Choroid plexus epithelial cell (primary cell): ENCODE measurements at regions not wholly inside any gene's neighbourhood (a gene's known extent, or its start where the extent isn't known, plus 50 kb on each side); places are given as distances from the start of the nearest gene placed in this dataset.
"Not testable (repeated sequence)": the region's sequence is repeated elsewhere in the genome, so short reads cannot be mapped to it uniquely, and the experiment has no call there.

ENCODE experiments used
- DNase-seq: peaks from one replicate; pipeline ENCODE4 v3.0.0-alpha.2; 2010; ENCODE audit warnings: low read depth
- H3K4me3 ChIP-seq: 2 replicates; pipeline ENCODE4 v1.5.1; 2011; ENCODE audit warnings: low read depth, mild to moderate bottlenecking, control low read depth, low read length, moderate library complexity
- TF ChIP-seq, protein P1 (sequence below): conservative IDR thresholded peaks from 2 replicates; pipeline ENCODE4 v1.5.1; 2011; ENCODE audit warnings: low read depth, mild to moderate bottlenecking, control low read depth, inconsistent platforms, low read length, moderate library complexity

DNA sequence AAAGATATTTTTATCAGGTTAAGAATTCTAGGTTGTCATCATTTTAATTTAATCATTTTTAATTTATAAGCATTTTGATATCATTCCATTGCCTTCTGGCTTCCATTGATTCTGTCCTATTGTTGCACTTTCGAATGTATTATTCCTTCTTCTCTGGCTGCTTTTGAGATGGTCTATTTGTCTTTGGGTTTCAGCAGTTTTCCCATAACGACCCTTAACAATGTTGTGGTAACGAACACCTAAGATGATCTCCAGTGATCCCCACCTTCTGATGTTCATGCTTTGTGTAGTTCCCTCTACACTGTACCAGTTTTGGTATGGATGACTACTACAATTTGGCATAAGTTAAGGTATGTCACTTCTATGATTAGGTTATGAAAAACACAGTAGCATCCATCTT, 59.9 kb downstream of the MINAR1 start:
- TF ChIP-seq, protein P1, sequence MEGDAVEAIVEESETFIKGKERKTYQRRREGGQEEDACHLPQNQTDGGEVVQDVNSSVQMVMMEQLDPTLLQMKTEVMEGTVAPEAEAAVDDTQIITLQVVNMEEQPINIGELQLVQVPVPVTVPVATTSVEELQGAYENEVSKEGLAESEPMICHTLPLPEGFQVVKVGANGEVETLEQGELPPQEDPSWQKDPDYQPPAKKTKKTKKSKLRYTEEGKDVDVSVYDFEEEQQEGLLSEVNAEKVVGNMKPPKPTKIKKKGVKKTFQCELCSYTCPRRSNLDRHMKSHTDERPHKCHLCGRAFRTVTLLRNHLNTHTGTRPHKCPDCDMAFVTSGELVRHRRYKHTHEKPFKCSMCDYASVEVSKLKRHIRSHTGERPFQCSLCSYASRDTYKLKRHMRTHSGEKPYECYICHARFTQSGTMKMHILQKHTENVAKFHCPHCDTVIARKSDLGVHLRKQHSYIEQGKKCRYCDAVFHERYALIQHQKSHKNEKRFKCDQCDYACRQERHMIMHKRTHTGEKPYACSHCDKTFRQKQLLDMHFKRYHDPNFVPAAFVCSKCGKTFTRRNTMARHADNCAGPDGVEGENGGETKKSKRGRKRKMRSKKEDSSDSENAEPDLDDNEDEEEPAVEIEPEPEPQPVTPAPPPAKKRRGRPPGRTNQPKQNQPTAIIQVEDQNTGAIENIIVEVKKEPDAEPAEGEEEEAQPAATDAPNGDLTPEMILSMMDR: no peak
- no peak overlapping the region for H3K4me3 ChIP-seq
- no peak for DNase-seq

DNA sequence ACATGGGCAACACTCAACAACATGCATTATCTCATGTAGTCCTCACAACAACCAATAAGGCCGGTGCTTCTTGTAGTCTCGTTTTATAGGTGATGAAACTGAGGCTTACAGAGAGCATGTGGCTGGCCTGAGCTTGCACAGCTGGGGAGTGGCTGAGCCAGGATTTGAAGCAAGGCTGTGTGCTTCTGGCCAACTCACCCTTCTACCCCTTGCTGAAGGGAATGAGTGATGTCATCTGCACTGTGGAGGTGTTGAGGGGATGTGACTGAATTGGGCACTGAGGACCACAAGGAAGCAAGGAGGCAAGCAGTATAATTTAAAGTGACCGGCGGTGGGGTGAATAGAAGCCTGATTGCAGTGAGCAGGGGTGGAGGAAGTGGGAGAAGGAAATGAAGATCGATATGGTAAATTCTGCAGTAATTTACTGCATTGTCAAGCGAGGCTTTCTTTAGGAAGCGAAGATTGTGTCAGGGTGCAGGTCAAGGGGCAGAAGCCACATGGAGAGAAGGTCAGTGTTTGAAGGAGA, 62.3 kb downstream of the MINAR1 start:
- TF ChIP-seq, protein P1: no peak

DNA sequence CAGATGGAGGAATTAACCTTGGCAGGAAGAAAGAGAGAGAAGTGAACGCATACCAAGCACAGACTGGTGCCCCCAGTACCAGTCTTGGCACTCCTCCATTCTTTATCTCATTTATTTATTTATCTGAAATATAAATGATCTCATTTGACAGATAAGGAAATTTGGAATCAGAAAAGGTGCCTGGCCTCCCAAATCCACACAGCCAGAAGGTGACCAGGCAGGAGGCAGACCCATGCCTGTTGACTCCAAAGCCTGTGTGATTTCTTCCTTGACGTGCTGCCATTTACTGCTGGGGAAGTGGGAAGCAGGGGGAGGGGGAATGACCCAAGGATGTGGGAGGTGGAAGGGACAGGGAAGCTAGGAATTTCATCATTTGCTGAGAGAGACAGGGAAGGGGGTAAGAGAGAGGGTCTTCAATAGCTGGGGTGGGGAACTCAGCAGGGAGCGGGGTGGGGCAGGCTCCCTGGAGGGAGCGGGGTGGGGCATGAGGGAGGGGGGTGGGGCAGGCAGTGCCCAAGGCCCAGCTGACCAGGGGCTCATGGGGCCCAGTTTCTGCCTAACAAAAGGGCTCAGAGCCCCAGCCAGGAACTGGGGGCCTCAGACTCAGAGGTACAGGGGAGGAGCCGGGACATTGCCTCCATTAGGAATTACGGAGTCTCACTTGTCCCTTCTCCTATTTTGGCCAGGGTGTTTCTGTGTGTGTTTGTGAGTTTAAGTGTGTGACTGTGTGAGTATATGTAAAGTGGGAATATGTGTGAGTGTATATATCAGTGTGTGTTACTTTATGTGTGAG, 63.0 kb downstream of the MINAR1 start:
- no peak for DNase-seq
- H3K4me3 ChIP-seq: no peak overlapping the region
- TF ChIP-seq, protein P1: no peak

More for the DNA sequence above, 62.3 kb downstream of the MINAR1 start:
- no peak overlapping the region for H3K4me3 ChIP-seq
- no peak for DNase-seq

DNA sequence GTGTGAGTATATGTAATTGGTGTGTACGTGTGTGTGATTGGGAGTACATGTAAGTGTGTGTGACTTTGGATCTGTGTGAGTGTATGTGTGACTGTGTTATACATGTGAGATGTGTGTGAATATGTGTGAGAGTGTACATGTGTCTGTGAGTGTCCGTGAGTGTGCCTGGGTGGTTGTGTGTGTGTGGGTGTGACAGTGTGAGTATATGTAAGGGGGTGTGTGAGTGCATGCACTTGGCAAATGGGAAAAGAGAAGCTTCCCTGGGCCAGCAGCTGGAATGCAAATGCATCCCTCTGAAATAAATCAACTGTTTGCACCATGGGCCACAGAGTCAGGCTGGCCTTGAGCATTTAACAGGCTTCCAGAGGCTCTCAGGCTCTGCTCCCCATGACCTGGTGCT, 63.6 kb downstream of the MINAR1 start:
- TF ChIP-seq, protein P1: no peak
- no peak overlapping the region for H3K4me3 ChIP-seq
- no peak for DNase-seq

DNA sequence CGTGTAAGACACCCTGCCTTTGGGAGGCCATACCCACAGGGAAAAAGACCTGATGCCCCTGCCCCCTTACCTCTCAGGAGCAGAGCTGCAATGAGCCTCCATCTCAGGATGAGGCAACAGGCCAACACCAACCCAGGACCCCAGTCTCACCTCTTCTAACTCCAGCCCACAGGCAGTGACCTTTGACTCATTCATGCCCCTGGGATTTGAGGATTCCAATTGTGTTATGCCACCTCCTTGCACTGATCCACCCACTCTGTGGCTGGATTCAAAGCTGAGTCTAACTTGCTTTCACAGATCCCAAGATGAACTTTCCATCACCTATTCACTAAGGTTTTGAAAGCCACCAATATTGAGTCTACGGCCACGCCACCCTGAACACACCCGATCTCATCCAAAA, 64.7 kb downstream of the MINAR1 start:
- TF ChIP-seq, protein P1: no peak
- H3K4me3 ChIP-seq: no peak overlapping the region
- no peak for DNase-seq

DNA sequence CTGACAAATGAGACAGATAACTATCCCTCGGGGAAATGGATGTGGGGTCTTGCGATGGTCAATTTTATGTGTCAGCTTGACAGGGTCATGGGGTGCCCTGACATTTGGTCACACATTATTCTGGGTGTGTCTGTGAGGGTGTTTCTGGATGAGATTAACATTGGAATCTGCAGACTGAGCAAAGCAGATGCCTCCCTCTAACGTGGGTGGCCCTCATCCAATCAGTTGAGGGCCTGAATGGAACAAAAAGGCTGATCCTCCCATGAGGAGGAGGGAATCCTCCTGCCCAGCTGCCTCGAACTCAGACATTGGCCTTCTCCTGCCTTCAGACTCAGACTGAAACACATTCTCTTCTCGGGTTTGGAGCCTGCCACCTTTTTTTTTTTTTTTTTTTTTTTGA, 69.0 kb downstream of the MINAR1 start:
- H3K4me3 ChIP-seq: no peak overlapping the region
- DNase-seq: no peak
- TF ChIP-seq, protein P1: no peak

DNA sequence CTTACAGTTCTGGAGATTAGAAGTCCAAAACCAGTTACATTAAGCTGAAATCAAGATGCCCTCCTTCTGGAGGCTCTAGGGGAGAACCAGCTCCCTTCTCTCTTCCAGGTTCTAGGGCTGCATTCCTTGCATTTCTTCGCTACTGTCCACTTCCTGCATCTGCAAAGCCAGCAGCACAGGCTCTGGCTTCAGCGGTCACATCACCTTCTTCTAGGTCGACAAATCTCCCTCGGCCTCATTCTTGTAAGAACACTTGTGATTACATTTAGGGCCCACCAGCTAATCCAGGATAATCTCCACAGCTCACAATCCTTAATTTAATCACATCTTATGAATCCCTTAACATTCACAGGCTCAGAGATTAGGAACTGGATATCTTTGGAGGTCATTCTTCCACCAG, 73.8 kb downstream of the MINAR1 start:
- H3K4me3 ChIP-seq: no peak overlapping the region
- TF ChIP-seq, protein P1: no peak
- peak; percentile 27 for DNase-seq

DNA sequence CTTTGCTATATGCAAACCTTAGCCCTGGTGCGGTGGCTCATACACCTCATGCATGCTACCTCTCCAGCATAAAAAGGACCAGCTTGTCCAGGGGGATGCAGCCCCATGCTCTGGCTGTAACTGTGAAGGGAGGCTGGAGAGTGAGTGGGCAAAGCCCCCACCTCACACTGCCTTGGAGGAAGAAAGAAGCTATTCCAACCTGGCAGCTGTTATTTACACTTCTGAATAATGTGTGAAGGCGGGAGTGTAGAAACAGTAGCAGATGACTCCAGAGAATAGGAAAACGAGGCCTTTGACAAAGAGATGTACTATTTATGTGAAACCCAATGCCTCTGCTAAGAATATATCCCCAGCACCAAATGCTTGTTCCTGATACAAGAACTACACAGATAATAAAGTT, 80.7 kb downstream of the MINAR1 start:
- not testable (repeated sequence) for H3K4me3 ChIP-seq, DNase-seq
